Parathyroid adenoma (tissue), 2 donors: ENCODE measurements at regions not wholly inside any gene's neighbourhood (a gene's known extent, or its start where the extent isn't known, plus 50 kb on each side); places are given as distances from the start of the nearest gene placed in this dataset.
"Not testable (repeated sequence)": the region's sequence is repeated elsewhere in the genome, so short reads cannot be mapped to it uniquely, and the experiment has no call there.

Source experiments
- H2AFZ ChIP-seq: fragments of 300-600 bp; sonication (generic); one replicate; pipeline ENCODE4 v1.7.0; 2017; ENCODE audit warnings: antibody characterized with exemption, mild to moderate bottlenecking
- H3K27ac ChIP-seq: fragments of 300-600 bp; sonication (generic); one replicate; pipeline ENCODE4 v1.7.0; 2017
- H3K27me3 ChIP-seq: fragments of 300-600 bp; sonication (generic); one replicate; pipeline ENCODE4 v1.7.0; 2017; ENCODE audit warnings: low read length; ENCODE audit not compliant: control insufficient read depth, insufficient read depth
- H3K36me3 ChIP-seq: fragments of 300-600 bp; sonication (generic); one replicate; pipeline ENCODE4 v1.7.0; 2017; ENCODE audit warnings: low read length; ENCODE audit not compliant: control insufficient read depth, insufficient read depth
- H3K4me1 ChIP-seq: fragments of 300-600 bp; sonication (generic); one replicate; pipeline ENCODE4 v1.7.0; 2017; ENCODE audit warnings: control low read depth
- H3K4me2 ChIP-seq: fragments of 300-600 bp; sonication (generic); one replicate; pipeline ENCODE4 v1.7.0; 2017; ENCODE audit warnings: low read length
- H3K4me3 ChIP-seq: fragments of 300-600 bp; sonication (generic); one replicate; pipeline ENCODE4 v1.7.0; 2017; ENCODE audit warnings: low read depth, low read length
- H3K79me2 ChIP-seq: fragments of 300-600 bp; sonication (generic); one replicate; pipeline ENCODE4 v1.7.0; 2017; ENCODE audit warnings: control low read depth
- H3K9ac ChIP-seq: fragments of 300-600 bp; sonication (generic); one replicate; pipeline ENCODE4 v1.7.0; 2017; ENCODE audit warnings: mild to moderate bottlenecking
- H3K9me3 ChIP-seq: fragments of 300-600 bp; sonication (generic); one replicate; pipeline ENCODE4 v1.7.0; 2017; ENCODE audit warnings: low read length; ENCODE audit not compliant: control insufficient read depth
- TF ChIP-seq, protein P1 (sequence below): fragments of 300-600 bp; sonication (generic); IDR thresholded peaks from one replicate; pipeline ENCODE4 v1.7.0; 2017; ENCODE audit warnings: antibody characterized with exemption, mild to moderate bottlenecking
- donor health status: primary hyperparathyroidism.

DNA sequence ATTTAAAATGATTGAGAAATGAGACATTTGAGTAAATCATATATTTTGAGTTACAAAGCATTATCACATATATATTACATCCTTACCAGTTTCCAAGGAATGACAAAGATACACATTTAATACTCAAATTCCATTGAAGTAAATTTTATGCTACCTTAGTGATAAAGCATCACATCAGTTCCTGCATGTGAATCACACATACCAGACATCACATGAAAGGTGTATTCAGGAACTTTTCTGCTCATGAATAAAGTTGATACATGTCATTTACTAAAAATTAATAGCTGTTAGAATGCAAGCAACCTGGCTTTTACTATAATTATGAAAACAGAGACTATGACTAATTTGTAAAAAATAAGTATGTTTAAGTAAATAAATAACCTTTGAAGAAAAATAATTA, 548.8 kb upstream of the SLC39A10 start:
- Histone ChIP-seq H3K4me1 (no peaks in the 10 kb centered on the region), H3K79me2 (no peaks in the 10 kb centered on the region), H3K9ac (no peak overlapping the region), H3K27me3 (no peaks in the 10 kb centered on the region), H2AFZ (no peak overlapping the region), H3K9me3 (no peaks in the 10 kb centered on the region), H3K36me3 (no peaks in the 10 kb centered on the region), H3K4me2 (no peak overlapping the region), H3K4me3 (no peak overlapping the region), H3K27ac (no peak overlapping the region)
- TF ChIP-seq, protein P1, sequence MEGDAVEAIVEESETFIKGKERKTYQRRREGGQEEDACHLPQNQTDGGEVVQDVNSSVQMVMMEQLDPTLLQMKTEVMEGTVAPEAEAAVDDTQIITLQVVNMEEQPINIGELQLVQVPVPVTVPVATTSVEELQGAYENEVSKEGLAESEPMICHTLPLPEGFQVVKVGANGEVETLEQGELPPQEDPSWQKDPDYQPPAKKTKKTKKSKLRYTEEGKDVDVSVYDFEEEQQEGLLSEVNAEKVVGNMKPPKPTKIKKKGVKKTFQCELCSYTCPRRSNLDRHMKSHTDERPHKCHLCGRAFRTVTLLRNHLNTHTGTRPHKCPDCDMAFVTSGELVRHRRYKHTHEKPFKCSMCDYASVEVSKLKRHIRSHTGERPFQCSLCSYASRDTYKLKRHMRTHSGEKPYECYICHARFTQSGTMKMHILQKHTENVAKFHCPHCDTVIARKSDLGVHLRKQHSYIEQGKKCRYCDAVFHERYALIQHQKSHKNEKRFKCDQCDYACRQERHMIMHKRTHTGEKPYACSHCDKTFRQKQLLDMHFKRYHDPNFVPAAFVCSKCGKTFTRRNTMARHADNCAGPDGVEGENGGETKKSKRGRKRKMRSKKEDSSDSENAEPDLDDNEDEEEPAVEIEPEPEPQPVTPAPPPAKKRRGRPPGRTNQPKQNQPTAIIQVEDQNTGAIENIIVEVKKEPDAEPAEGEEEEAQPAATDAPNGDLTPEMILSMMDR, result no peak

DNA sequence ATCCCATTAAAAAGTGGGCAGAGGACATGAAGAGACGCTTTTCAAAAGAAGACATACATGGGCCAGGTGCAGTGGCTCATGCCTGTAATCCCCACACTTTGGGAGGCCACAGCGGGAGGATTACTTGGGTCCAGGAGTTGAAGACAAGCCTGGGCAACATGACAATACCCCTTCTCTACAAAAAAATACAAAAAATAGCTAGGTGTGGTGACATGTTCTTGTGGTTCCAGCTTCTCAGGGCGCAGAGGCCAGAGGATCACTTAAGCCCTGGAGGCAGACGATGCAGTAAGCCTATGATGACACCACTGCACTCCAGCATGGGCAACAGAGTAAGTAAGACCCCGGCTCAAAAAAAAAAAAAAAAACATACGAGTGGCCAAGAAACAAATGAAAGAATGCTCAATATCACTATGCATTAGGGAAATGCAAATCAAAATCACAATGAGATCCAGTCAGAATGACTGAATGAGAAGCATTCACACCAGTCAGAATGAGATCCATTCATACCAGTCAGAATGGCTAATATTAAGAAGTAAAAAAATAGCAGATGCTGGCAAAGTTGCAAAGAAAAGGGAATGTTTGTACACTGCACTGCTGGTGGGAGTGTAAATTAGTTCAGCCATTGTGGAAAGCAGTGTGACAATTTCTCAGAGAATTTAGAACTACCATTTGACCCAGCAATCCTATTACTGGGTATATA, 550.2 kb upstream of the SLC39A10 start:
- no peaks in the 10 kb centered on the region for H3K9me3 ChIP-seq
- H2AFZ ChIP-seq, result no peak overlapping the region
- H3K4me3 ChIP-seq, result no peak overlapping the region
- no peaks in the 10 kb centered on the region for H3K79me2 ChIP-seq
- H3K9ac ChIP-seq, result no peak overlapping the region
- no peaks in the 10 kb centered on the region for H3K4me1 ChIP-seq
- no peak overlapping the region for H3K4me2 ChIP-seq
- no peak overlapping the region for H3K27ac ChIP-seq
- TF ChIP-seq, protein P1, result no peak
- H3K36me3 ChIP-seq, result no peaks in the 10 kb centered on the region
- H3K27me3 ChIP-seq, result no peaks in the 10 kb centered on the region

DNA sequence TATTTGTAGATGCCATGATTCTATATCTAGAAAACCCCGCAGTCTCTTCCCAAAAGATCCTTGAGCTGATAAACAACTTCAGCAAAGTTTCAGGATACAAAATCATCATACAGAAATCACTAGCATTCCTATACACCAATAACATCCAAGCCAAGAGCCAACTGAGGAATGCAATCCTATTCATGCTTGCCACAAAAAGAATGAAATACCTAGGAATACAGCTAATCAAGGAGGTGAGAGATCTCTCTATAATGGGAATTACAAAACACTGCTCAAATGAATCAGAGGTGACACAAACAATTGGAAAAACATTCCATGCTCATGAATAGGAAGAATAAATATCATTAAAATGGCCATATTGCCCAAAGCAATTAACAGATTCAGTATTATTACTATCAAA, 551.4 kb upstream of the SLC39A10 start:
- Histone ChIP-seq H3K36me3 (no peaks in the 10 kb centered on the region), H3K79me2 (no peaks in the 10 kb centered on the region), H3K4me1 (no peaks in the 10 kb centered on the region), H3K4me3 (no peak overlapping the region), H3K27ac (no peak overlapping the region), H3K9me3 (no peaks in the 10 kb centered on the region), H3K9ac (no peak overlapping the region), H3K4me2 (no peak overlapping the region), H2AFZ (no peak overlapping the region), H3K27me3 (no peaks in the 10 kb centered on the region)
- TF ChIP-seq, protein P1, result no peak

DNA sequence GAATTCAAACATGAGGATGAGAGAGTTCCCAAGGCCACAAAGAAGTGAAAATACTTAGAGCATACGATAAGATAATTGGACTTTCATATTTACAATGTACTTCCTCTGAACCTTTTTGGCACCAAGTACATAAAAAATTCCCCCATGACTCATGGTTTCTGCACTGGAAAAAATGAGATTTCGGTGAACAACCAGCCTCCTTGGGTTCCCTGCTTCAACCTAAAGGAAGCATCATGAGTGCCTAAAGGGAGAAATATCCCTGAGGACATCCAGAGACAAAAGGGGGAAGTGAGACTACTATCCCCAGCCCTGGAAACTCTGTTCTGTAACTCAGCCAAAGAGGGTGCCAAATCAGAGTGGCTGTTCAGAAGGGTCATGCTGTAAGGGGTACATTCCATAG, 562.7 kb upstream of the SLC39A10 start:
- Histone ChIP-seq H3K27ac (no peak overlapping the region), H2AFZ (no peak overlapping the region), H3K4me2 (no peak overlapping the region), H3K4me1 (no peaks in the 10 kb centered on the region), H3K27me3 (no peaks in the 10 kb centered on the region), H3K9me3 (no peaks in the 10 kb centered on the region), H3K4me3 (no peak overlapping the region), H3K79me2 (no peaks in the 10 kb centered on the region), H3K36me3 (no peaks in the 10 kb centered on the region), H3K9ac (no peak overlapping the region)
- TF ChIP-seq, protein P1, result no peak

DNA sequence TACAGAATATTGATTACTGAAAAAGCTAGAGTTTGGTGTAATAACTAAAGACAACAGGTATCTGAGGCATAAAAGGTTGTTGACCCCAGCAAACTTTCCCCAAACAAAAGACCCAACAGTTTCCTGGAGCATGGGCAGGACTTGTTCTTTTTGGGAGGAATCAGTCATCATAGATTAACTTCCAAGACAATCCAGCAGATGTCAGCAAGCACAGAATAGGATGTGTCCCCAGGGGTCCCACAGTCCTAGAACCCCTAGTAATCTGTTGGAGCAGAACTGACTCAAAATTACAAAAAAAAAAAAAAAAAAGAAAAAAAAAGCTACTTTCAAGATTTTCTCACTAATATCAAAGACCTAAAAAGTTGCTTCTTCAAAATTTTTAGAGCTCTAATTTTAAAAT, 564.7 kb upstream of the SLC39A10 start:
- Histone ChIP-seq H3K4me3 (no peak overlapping the region), H3K79me2 (no peaks in the 10 kb centered on the region), H3K36me3 (no peaks in the 10 kb centered on the region), H3K4me1 (no peaks in the 10 kb centered on the region), H3K27me3 (no peaks in the 10 kb centered on the region), H3K9me3 (no peaks in the 10 kb centered on the region), H2AFZ (no peak overlapping the region), H3K27ac (no peak overlapping the region), H3K9ac (no peak overlapping the region), H3K4me2 (no peak overlapping the region)
- TF ChIP-seq, protein P1, result no peak

DNA sequence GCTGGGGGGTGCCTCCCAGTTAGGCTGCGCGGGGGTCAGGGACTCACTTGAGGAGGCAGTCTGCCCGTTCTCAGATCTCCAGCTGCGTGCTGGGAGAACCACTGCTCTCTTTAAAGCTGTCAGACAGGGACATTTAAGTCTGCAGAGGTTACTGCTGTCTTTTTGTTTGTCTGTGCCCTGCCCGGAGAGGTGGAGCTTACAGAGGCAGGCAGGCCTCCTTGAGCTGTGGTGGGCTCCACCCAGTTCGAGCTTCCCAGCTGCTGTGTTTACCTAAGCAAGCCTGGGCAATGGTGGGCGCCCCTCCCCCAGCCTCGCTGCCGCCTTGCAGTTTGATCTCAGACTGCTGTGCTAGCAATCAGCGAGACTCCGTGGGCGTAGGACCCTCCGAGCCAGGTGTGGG, 584.2 kb upstream of the SLC39A10 start:
- H3K4me3 ChIP-seq, H3K9me3 ChIP-seq, H3K9ac ChIP-seq, H3K79me2 ChIP-seq, H3K36me3 ChIP-seq, H2AFZ ChIP-seq, H3K27me3 ChIP-seq, H3K27ac ChIP-seq, H3K4me1 ChIP-seq, H3K4me2 ChIP-seq: not testable (repeated sequence)
